ENCODE measurements at regions not wholly inside any gene's neighbourhood (a gene's known extent, or its start where the extent isn't known, plus 50 kb on each side); places are given as distances from the start of the nearest gene placed in this dataset.

- no peak for TF ChIP-seq POLR2A (IDR thresholded peaks at IDR 0.05; ENCODE audit: low read length)
- no peak for TF ChIP-seq GATA1 (IDR thresholded peaks at IDR 0.05; ENCODE audit: low read depth, low read length)
These were observed 725.0 kb upstream of the FLRT2 start for GRCh38 chr14:84804895-84805294.

Data from erythroblast (primary cell).